A549 (cell line): ENCODE measurements at regions not wholly inside any gene's neighbourhood (a gene's known extent, or its start where the extent isn't known, plus 50 kb on each side); places are given as distances from the start of the nearest gene placed in this dataset.

Experiments used
- ATAC-seq, 2 experiments: fragments of 200-7000 bp in 1 of 2; fragments of >200 bp in 1 of 2; cut with Nextera tagmentation in 1 of 2; cut with Tn5 transposase in 1 of 2; 3 replicates each; pipeline versions ENCODE4 v1.8.0 to v1.9.1; 2018 to 2020; ENCODE audit warnings: mild to moderate bottlenecking in 1 of 2, moderate library complexity in 1 of 2
- CTCF ChIA-PET: fragments of 300-600 bp; sonication (Branson Sonifier 250); formaldehyde crosslinking; extraction: SDS; loops from one replicate; lab custom pipeline; 2021; ENCODE audit warnings: antibody characterized with exemption, inconsistent platforms; lab: Yijun Ruan, JAX
- POLR2A ChIA-PET: fragments of 350-600 bp; formaldehyde crosslinking; extraction: SDS; loops from one replicate; lab custom pipeline; 2021; ENCODE audit warnings: antibody characterized with exemption, inconsistent platforms; lab: Yijun Ruan, JAX
- DNase-seq, 2 experiments: peaks; one replicate each; pipeline versions ENCODE4 v3.0.0 to v3.0.0-alpha.2; 2011 to 2016; ENCODE audit warnings: low read depth in 1 of 2, low spot score in 1 of 2
- FAIRE-seq: peaks from 2 replicates; lab custom pipeline; 2011; peaks lifted over from hg19 to GRCh38; lab: Jason Lieb, UNC
- H3K27ac ChIP-seq, 2 experiments: fragments of >200 bp; sonication (Bioruptor Twin); formaldehyde crosslinking; 3 replicates each; pipeline ENCODE4 v1.5.1; 2016 to 2017
- H3K4me1 ChIP-seq: fragments of >200 bp; sonication (Bioruptor Twin); formaldehyde crosslinking; 3 replicates; pipeline ENCODE4 v1.6.1; 2016
- H3K4me2 ChIP-seq: fragments of >200 bp; sonication (Bioruptor Twin); formaldehyde crosslinking; 3 replicates; pipeline ENCODE4 v1.6.1; 2016
- H3K4me3 ChIP-seq: fragments of >200 bp; sonication (Bioruptor Twin); formaldehyde crosslinking; 3 replicates; pipeline ENCODE4 v1.5.1; 2016
- H3K9me3 ChIP-seq: fragments of >200 bp; sonication (Bioruptor Twin); formaldehyde crosslinking; 3 replicates; pipeline ENCODE4 v1.6.1; 2016
- BCL3 ChIP-seq: fragments of >200 bp; sonication (Bioruptor Twin); formaldehyde crosslinking; IDR thresholded peaks from 3 replicates; pipeline ENCODE4 v1.6.1; 2016
- CBX2 ChIP-seq: fragments of 200-600 bp; sonication (generic); IDR thresholded peaks from 2 replicates; pipeline ENCODE4 v1.6.1; 2016; ENCODE audit warnings: low read depth, mild to moderate bottlenecking, borderline replicate concordance
- CBX8 ChIP-seq: fragments of 200-600 bp; sonication (generic); IDR thresholded peaks from 2 replicates; pipeline ENCODE4 v1.6.1; 2016
- CHD4 ChIP-seq: fragments of 200-600 bp; sonication (generic); IDR thresholded peaks from 2 replicates; pipeline ENCODE4 v1.6.1; 2016; ENCODE audit warnings: antibody characterized with exemption, mild to moderate bottlenecking, borderline replicate concordance
- EHF ChIP-seq: fragments of 250-450 bp; sonication (Bioruptor Pico); IDR thresholded peaks from 2 replicates; pipeline ENCODE4 v1.5.0; 2020; ENCODE audit warnings: mild to moderate bottlenecking
- EHMT2 ChIP-seq: fragments of 200-600 bp; sonication (generic); IDR thresholded peaks from 2 replicates; pipeline ENCODE4 v1.6.1; 2016; ENCODE audit warnings: antibody characterized with exemption, low read depth, mild to moderate bottlenecking, moderate library complexity
- EP300 ChIP-seq, 2 experiments: fragments of >200 bp; sonication (Bioruptor Twin); formaldehyde crosslinking; IDR thresholded peaks; 2 replicates in 1 of 2; 3 replicates in 1 of 2; pipeline ENCODE4 v1.6.1; 2016 to 2017
- FOSL2 ChIP-seq, 2 experiments: fragments of 450-650 bp in 1 of 2; fragments of >200 bp in 1 of 2; sonication (Bioruptor Twin) in 1 of 2; formaldehyde crosslinking; IDR thresholded peaks; 2 replicates each; pipeline versions ENCODE4 v1.5.0 to v1.6.1; 2016 to 2020; ENCODE audit warnings: mild to moderate bottlenecking in 1 of 2, moderate library complexity in 1 of 2
- HDAC2 ChIP-seq: fragments of 200-600 bp; sonication (generic); IDR thresholded peaks from 2 replicates; pipeline ENCODE4 v1.6.1; 2016
- HOXB13 ChIP-seq: fragments of 250-450 bp; sonication (Bioruptor Pico); IDR thresholded peaks from 2 replicates; pipeline ENCODE4 v1.5.0; 2020; ENCODE audit warnings: low read depth, mild to moderate bottlenecking, moderate library complexity
- MAFK ChIP-seq: fragments of 450-650 bp; IDR thresholded peaks from 2 replicates; pipeline ENCODE4 v1.6.1; 2014; ENCODE audit not compliant: partially characterized antibody
- NPAS2 ChIP-seq: fragments of 250-450 bp; sonication (Bioruptor Pico); IDR thresholded peaks from 2 replicates; pipeline ENCODE4 v1.8.0; 2022; ENCODE audit warnings: mild to moderate bottlenecking, moderate library complexity, borderline replicate concordance
- NR3C1 ChIP-seq: fragments of >200 bp; sonication (Bioruptor Twin); formaldehyde crosslinking; IDR thresholded peaks from 3 replicates; pipeline ENCODE4 v1.6.1; 2017
- PBX3 ChIP-seq: IDR thresholded peaks from 2 replicates; pipeline ENCODE4 v1.6.1; 2012
- PHF8 ChIP-seq: fragments of 200-600 bp; sonication (generic); IDR thresholded peaks from 2 replicates; pipeline ENCODE4 v1.6.1; 2016; ENCODE audit warnings: low read depth, mild to moderate bottlenecking, antibody characterized with exemption, moderate library complexity, borderline replicate concordance
- SREBF2 ChIP-seq: fragments of 450-650 bp; IDR thresholded peaks from 2 replicates; pipeline ENCODE4 v1.6.1; 2014; ENCODE audit warnings: mild to moderate bottlenecking, moderate library complexity
- TFCP2L1 ChIP-seq: fragments of 250-450 bp; sonication (Bioruptor Pico); IDR thresholded peaks from 2 replicates; pipeline ENCODE4 v1.5.0; 2021; ENCODE audit warnings: mild to moderate bottlenecking
- ZNF302 ChIP-seq: fragments of 250-450 bp; sonication (Bioruptor Pico); IDR thresholded peaks from 2 replicates; pipeline ENCODE4 v1.9.0; 2021; ENCODE audit warnings: inconsistent platforms, mild to moderate bottlenecking, moderate library complexity
- ZSCAN20 ChIP-seq: fragments of 250-450 bp; sonication (Bioruptor Pico); IDR thresholded peaks from 2 replicates; pipeline ENCODE4 v1.8.0; 2022; ENCODE audit warnings: mild to moderate bottlenecking, moderate library complexity
- WGBS: methylation state at CpG from one replicate; pipeline ENCODE4 v1.1.6; 2017; ENCODE audit errors: missing lambda C conversion rate; 5-methylcytosine and 5-hydroxymethylcytosine counted together
- TF ChIP-seq, protein P1 (sequence below): fragments of 250-450 bp; sonication (Bioruptor Pico); IDR thresholded peaks from 2 replicates; pipeline ENCODE4 v1.5.0; 2020; ENCODE audit warnings: low read depth, mild to moderate bottlenecking, moderate library complexity
- TF ChIP-seq, protein P2 (sequence below): fragments of 250-450 bp; sonication (Bioruptor Pico); IDR thresholded peaks from 2 replicates; pipeline ENCODE4 v1.5.0; 2021; ENCODE audit warnings: mild to moderate bottlenecking, moderate library complexity, borderline replicate concordance

GRCh38 chr14:101007765-101008164 is 104.2 kb upstream of the RTL1 start:
- H3K4me1 ChIP-seq: no peaks in the 10 kb centered on the region
- TF ChIP-seq ZNF302 (CRISPR knock-in tag) (no peak), CHD4 (no peak), BCL3 (no peak), HDAC2 (no peak), MAFK (no peak), PHF8 (no peak), ZSCAN20 (CRISPR knock-in tag) (no peak), SREBF2 (no peak), CBX2 (no peak), PBX3 (no peak), HOXB13 (no peak), EP300 (IDR thresholded peaks at IDR 0.05) (no peak)
- TF ChIP-seq, protein P1, sequence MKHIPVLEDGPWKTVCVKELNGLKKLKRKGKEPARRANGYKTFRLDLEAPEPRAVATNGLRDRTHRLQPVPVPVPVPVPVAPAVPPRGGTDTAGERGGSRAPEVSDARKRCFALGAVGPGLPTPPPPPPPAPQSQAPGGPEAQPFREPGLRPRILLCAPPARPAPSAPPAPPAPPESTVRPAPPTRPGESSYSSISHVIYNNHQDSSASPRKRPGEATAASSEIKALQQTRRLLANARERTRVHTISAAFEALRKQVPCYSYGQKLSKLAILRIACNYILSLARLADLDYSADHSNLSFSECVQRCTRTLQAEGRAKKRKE (CRISPR knock-in tag): no peak
- TF ChIP-seq, protein P2, sequence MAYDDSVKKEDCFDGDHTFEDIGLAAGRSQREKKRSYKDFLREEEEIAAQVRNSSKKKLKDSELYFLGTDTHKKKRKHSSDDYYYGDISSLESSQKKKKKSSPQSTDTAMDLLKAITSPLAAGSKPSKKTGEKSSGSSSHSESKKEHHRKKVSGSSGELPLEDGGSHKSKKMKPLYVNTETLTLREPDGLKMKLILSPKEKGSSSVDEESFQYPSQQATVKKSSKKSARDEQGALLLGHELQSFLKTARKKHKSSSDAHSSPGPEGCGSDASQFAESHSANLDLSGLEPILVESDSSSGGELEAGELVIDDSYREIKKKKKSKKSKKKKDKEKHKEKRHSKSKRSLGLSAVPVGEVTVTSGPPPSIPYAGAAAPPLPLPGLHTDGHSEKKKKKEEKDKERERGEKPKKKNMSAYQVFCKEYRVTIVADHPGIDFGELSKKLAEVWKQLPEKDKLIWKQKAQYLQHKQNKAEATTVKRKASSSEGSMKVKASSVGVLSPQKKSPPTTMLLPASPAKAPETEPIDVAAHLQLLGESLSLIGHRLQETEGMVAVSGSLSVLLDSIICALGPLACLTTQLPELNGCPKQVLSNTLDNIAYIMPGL (CRISPR knock-in tag): no peak
- FAIRE-seq: no peak
- H3K9me3 ChIP-seq: no peaks in the 10 kb centered on the region
- H3K4me2 ChIP-seq: no peak overlapping the region
- H3K27ac ChIP-seq: no peak overlapping the region
- WGBS: 83% methylated on average over 4 of the region's 4 CpGs
- no peak for DNase-seq
- ChIA-PET CTCF (no interaction called here), POLR2A (no interaction called here)
- H3K4me3 ChIP-seq: no peak overlapping the region
- ATAC-seq: no peak

DNA sequence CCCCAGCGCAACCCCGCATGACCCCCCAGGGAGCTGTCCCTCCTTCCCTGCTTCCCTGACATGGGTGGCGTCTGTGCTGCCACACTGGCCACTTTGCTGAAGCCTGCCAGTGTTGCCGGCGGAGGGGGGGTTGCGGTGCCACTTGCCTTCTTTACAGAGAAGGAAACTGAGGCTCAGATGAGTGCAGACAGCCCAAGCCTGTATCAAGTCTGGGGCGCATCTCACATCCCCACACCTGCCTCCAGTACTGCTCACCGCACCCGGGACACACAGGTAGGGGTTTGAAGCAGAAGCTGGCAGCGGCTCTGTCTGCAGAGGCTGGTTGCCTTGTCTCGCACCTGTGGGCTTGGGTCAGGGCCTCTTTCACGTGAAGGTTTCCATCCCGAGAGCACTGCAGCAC is 104.7 kb upstream of the RTL1 start:
- H3K4me3 ChIP-seq: no peak overlapping the region
- ATAC-seq: no peak
- H3K27ac ChIP-seq: no peak overlapping the region
- TF ChIP-seq NR3C1: no peak
- CTCF ChIA-PET: no interaction called here
- no peaks in the 10 kb centered on the region for H3K4me1 ChIP-seq
- FAIRE-seq: no peak
- WGBS: 91% methylated on average over 13 of the region's 13 CpGs
- no peak overlapping the region for H3K4me2 ChIP-seq
- no peak for DNase-seq
- H3K9me3 ChIP-seq: no peaks in the 10 kb centered on the region
- POLR2A ChIA-PET: no interaction called here

DNA sequence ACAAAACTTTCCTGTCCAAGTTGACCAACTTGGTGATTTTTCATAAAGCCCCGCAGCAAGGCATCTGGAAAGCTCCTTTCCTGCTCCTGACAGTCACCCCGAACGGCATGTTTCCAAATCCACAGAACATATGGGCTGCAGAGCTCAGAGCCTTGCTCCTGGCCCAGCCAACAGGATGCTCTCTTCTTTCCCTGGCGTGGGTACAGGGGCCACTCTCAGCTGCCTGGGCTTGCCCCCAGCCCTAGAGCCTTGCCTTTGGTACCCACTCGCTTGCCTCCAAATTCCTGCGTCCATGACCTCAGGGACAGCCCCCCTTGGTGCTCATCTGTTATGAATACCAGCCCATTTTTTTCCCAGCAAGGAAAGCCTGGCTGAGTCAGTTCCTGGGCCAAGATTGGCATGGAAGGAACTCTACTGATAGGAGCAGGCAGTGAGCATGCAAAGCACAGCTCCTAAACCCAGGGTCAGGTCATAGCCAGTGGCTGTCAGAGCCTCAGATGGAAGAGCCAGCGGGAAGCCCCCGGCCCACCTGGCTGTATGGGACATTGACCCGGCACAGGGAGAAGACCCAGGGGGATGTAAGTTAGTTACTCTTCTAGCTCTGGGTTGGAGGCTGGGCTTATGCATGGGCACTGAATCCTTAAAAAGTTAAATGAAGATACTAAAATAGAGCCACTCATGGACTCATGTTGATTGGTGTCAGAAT is 105.3 kb upstream of the RTL1 start:
- H3K9me3 ChIP-seq: no peaks in the 10 kb centered on the region

More for the DNA sequence above, 105.3 kb upstream of the RTL1 start:
- Histone ChIP-seq H3K27ac (no peak overlapping the region), H3K4me1 (no peaks in the 10 kb centered on the region), H3K4me3 (no peak overlapping the region), H3K4me2 (no peak overlapping the region)
- ChIA-PET POLR2A (no interaction called here), CTCF (no interaction called here)
- FAIRE-seq (no peak), ATAC-seq (no peak), DNase-seq (no peak)
- 89% methylated on average over 9 of the region's 9 CpGs for WGBS
- no peak for TF ChIP-seq EHMT2
- TF ChIP-seq FOSL2 (IDR thresholded peaks at IDR 0.05): no peak
- TF ChIP-seq FOSL2 (CRISPR knock-in tag; IDR thresholded peaks at IDR 0.05): no peak
- no peak for TF ChIP-seq NPAS2
- no peak for TF ChIP-seq TFCP2L1 (CRISPR knock-in tag)
- TF ChIP-seq EP300 (IDR thresholded peaks at IDR 0.05): no peak
- TF ChIP-seq EHF (CRISPR knock-in tag): no peak
- no peak for TF ChIP-seq CBX8
